Ureter (tissue), 1 donor: ENCODE measurements at regions not wholly inside any gene's neighbourhood (a gene's known extent, or its start where the extent isn't known, plus 50 kb on each side); places are given as distances from the start of the nearest gene placed in this dataset.
"Not testable (repeated sequence)": the region's sequence is repeated elsewhere in the genome, so short reads cannot be mapped to it uniquely, and the experiment has no call there.

Experiments
- DNase-seq: peaks from one replicate; pipeline ENCODE4 v3.0.0-alpha.2; 2020; ENCODE audit warnings: low spot score
- donor health status: DM: yes; HTN: yes; CAD: no.

DNA sequence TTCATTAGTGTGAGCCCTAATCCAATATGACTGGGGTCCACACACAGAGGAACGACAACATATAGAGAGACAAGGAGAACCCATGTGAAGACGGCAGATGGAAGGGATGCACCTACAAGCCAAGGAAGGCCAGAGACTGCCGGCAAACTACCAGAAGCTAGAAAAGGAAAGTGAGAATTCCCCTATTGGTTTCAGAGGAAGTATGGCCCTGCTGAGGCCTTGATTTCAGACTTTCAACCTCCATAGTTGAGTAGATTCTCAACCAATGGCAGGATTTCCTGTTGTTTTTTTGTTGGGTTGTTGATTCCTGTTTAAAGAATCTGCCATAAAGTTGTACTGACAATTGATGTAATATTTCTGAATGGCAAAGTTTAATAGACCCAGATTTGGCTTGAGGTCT is 241.5 kb downstream of the SATB2 start:
- no peak for DNase-seq

DNA sequence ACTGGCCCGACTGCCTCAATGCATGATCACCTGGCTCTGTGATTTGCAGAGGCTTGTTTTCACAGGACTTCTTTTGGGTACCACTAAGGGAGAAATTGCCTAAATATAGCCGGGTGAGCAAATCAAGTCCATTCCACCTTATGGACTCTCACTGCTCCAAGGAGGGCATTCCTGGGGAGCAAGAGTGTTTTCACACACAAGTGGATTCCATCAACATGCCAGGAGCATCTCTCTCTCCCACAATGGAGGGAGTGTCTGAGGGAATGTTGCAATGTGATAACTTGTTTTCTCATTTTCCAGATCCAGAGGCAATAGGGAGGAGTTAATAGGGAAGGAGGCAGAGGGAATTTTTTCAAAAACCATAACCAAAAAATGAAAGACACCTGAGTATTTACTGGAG is 250.7 kb downstream of the SATB2 start:
- DNase-seq: no peak

DNA sequence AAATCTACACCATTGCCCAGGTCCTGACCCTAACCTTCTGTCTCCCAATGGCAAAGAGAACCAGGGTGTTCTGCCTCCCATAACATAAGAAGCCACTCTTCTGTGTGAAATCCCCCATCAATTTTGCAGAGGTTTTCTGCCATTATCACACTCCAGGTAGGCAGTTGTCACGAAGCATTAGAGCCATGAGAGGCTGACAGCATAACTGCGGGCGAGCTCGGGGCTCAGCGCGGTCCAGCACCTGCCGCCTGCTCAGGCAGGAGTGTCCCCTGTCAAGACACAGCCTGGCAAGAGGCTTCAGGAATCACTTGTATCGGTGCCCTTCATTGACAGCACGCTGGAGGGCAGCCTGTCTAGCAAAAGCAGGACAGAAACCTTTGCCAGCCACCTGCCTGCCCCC is 251.2 kb downstream of the SATB2 start:
- no peak for DNase-seq

GRCh38 chr2:199202964-199203363 is 254.8 kb downstream of the SATB2 start:
- no peak for DNase-seq

DNA sequence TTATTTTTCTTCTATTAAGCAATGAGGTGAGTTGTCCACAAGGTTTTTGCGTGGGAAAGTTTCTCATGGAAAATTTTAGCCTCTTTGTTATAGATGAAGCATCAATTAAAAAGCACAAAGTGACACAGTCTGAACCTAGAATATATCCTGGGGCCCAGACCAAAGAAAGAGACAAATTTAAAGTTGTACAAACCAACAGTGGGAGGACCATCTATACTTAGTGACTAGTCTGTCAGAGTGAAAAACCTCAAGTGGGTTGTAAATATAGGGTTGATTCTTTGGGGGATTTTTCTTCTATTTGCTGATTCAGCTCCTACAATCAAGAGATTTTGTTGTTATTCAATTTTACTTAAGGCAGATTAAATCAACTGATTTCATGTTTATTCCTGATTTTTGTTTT is 256.2 kb downstream of the SATB2 start:
- DNase-seq: no peak

- DNase-seq: no peak
Measured at GRCh38 chr2:199199797-199200196, 257.9 kb downstream of the SATB2 start.

DNA sequence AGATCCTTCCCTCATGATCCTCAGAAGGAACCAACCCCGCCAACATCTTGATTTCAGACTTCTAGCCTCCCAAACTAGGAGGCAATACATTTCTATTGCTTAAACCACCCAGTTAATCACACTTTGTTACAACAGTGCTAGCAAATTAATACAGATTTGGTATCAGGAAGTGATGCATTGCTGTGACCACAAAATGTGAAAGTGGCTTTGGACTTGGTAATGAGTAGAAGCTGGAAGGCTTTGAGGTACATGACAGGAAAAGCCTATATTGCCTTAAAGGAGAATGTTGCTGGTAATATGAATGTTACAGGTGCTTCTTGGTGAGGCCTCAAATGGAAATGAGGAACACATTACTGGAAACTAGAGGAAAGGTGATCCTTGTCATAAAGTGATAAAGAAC is 260.3 kb downstream of the SATB2 start:
- no peak for DNase-seq

GRCh38 chr2:199196686-199197085 is 261.1 kb downstream of the SATB2 start:
- DNase-seq: no peak

GRCh38 chr2:199195927-199196502 is 261.7 kb downstream of the SATB2 start:
- no peak for DNase-seq

DNA sequence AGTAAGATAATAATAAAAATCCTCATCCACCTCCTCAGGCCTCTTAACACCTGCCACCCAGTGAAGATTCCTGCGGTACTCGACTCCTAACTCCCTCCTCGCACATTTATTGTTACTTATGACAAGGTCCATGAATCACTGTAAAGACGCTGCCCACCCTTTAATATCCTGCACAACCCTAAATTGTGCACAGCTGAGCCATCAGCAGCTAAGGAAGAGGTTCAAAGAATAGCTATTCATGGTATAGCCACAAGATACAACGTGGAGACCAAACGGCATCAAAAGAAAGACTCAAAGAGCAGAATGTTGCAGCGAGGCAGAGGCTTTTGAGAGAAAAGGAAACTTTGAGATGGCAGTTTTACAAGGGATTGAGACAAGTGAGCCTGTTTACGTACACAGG is 266.3 kb downstream of the SATB2 start:
- DNase-seq: no peak

- DNase-seq: no peak
Measured at GRCh38 chr2:199189229-199189628, 268.5 kb downstream of the SATB2 start.

DNA sequence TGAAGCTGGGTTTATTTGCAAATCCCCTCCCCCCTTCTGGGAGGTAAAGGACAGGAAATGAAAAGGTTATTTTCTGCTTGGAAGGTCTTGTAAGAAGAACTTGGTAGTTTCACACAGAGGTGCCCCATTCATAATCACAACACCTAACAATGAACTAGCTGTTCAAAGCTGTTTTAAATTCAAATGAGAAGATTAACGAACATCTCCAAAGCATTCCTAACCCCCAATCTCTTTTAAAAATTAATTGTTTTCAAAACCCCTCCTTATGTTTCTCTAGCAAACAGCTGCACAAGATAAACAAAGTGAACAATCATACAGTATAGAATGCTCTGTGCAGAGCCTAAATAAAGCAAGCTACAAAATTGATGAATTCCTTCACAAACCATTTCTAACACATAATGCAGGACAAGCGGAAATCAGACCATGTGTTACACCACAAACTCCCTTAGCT is 271.4 kb downstream of the SATB2 start:
- DNase-seq: no peak

- not testable (repeated sequence) for DNase-seq
Measured at GRCh38 chr2:199185174-199185573, 272.6 kb downstream of the SATB2 start.

GRCh38 chr2:199163613-199164458 is 293.9 kb downstream of the SATB2 start:
- no peak for DNase-seq

DNA sequence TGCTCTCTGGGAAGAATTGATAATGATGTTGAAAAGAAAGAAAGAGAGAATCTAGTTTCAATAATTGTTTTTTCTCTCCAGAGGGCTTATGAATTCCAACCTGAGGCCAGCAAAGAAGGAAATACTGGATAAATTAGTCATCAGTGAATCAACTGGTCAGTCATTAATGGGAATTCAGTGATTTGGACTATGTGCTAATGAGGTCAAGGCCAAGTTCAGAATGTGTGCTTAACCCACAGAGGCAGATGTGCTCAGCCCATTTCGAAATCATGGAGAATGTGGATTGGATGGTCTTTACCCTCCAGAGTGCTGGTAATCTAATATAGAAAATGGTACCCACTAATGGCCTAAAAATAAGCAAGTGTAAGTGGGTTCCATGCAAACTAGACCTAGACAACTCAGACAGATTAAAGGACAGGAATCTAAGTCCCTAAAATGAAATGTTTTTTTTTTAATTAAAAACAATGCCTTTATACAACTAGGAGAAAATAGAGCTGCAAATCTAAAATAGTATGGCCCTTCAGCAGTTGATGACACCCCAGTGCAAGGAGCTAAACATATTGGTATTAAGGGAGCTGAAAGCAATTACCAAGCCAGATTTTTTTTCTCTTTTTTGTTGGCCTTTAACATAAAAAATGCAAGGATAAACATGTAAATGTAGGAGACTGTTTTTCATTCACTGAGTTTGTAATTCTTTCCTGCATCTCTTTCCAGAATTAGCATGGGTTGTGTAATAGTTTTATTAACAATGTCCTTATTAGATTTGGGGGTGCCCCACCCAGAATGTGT is 296.9 kb downstream of the SATB2 start:
- no peak for DNase-seq

DNA sequence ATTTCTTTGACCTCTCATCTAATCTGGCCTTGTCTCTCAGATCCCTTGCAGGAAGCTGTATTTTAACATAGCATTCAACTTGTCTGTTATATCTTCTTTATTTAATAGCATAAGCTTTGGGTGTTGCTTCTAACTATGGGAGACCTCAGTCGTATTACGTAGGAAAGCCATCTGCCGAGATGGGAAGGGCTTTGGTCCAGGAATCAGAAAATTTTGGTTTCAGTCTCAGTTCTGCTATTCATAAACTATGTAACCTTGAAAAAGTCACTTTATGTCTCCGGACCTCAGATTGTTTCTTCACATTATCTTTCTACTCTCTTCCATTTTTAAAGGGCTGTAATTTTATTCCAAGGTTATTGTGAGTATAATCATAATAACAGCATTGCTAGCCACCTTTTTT is 297.7 kb downstream of the SATB2 start:
- DNase-seq: no peak

DNA sequence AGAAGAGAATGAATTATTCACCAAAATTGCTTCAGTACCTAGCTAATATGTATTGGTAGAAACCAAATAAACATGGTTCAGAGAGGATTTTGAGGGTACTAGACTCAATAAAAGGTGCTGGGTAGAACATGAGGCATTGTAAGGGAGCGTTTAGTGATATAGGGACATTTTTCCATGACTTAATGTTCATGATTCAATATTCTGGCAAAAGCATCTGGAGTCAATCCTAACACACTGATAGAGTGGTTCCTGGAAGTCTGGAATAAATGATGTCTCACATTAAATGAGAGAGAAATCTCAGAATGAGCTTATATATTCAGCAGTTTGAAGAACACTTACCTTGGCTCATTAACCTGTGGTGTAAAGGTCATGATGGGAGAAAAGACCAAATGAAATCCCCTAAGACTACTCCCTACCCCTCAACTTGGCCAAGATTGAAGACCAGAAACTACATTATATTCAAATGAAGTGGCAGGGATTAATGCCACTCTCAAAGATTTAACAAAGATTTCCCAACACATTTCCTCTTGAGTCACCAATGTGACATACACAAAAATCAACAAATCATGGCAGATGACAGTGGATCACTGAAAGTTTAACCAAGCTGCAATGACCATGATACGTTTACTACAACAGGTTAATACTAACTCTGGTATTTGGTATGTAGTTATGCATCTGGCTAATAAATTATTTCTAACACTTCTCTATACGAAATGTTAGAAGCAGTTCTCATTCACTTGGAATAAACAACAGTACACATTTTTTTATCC is 309.5 kb downstream of the SATB2 start:
- no peak for DNase-seq

GRCh38 chr2:199147216-199147615 is 310.5 kb downstream of the SATB2 start:
- DNase-seq: no peak

DNA sequence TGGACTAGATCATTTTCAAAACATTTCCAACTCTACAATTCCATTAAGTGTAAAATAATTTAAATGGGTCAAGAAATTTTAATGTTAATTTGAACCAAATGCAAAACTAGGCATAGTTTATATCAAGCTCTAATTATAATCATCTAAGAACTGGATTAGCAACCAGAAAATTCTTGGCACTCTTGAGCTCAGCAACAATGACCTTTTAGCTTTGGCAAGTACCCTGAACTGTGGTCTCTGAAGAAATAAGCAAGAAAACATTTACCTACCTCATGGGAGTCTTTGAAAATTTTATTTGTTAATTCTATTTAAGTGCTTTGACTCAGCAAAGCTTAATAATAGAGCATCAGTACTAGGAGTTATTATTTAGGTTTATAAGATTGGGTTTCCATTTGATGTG is 313.2 kb downstream of the SATB2 start:
- no peak for DNase-seq

DNA sequence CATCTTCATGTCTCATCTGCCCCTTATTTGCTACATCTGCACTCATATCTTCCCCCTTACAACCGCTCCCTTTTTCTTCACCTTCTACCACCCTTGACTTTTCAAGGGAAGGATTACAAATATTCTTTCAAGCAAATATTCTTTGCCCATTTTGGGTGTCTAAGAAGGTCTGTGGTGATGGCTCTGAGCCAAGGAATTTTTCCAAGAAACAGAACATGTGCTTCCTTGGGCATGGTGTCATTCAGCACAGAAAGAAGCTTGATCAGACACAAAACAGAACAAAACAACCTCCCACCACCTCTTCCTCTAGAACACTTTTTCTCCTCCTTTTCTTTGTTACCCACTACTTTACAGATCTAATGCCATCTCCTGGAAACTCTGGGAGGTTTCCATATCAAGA is 313.7 kb downstream of the SATB2 start:
- DNase-seq: no peak

GRCh38 chr2:199136681-199137080 is 321.1 kb downstream of the SATB2 start:
- DNase-seq: no peak

GRCh38 chr2:199136242-199136641 is 321.5 kb downstream of the SATB2 start:
- no peak for DNase-seq
